Fibroblast of peridontal ligament (primary cell): ENCODE measurements at regions not wholly inside any gene's neighbourhood (a gene's known extent, or its start where the extent isn't known, plus 50 kb on each side); places are given as distances from the start of the nearest gene placed in this dataset.
"Not testable (repeated sequence)": the region's sequence is repeated elsewhere in the genome, so short reads cannot be mapped to it uniquely, and the experiment has no call there.

ENCODE experiments used
- DNase-seq: peaks from one replicate; pipeline ENCODE4 v3.0.0-alpha.2; 2010; ENCODE audit errors: extremely low read depth

- no peak for DNase-seq
These were observed 51.6 kb downstream of the RESF1 start for GRCh38 chr12:32010631-32011336.

- no peak for DNase-seq
These were observed 53.1 kb downstream of the RESF1 start for GRCh38 chr12:32012249-32012785.

GRCh38 chr12:32015036-32015435, 55.8 kb downstream of the RESF1 start:
- no peak for DNase-seq

- DNase-seq = no peak
These were observed 57.7 kb downstream of the RESF1 start for GRCh38 chr12:32016680-32017482.

- no peak for DNase-seq
These were observed 62.1 kb downstream of the RESF1 start for GRCh38 chr12:32021346-32021773.

GRCh38 chr12:32022387-32022786, 63.2 kb downstream of the RESF1 start:
- not testable (repeated sequence) for DNase-seq

GRCh38 chr12:32023861-32024260, 64.6 kb downstream of the RESF1 start:
- DNase-seq = not testable (repeated sequence)

- no peak for DNase-seq
These were observed 65.8 kb downstream of the RESF1 start for GRCh38 chr12:32024884-32025592.

GRCh38 chr12:32025906-32026305, 66.7 kb downstream of the RESF1 start:
- no peak for DNase-seq

GRCh38 chr12:32027684-32028365, 68.6 kb downstream of the RESF1 start:
- DNase-seq = no peak

GRCh38 chr12:32030151-32030550, 70.9 kb downstream of the RESF1 start:
- DNase-seq = no peak

- DNase-seq = no peak
These were observed 71.5 kb downstream of the RESF1 start for GRCh38 chr12:32030676-32031075.

GRCh38 chr12:32031109-32031508, 71.9 kb downstream of the RESF1 start:
- DNase-seq = no peak

GRCh38 chr12:32032205-32032810, 73.1 kb downstream of the RESF1 start:
- DNase-seq = peak; percentile 18

- no peak for DNase-seq
These were observed 73.2 kb upstream of the BICD1 start for GRCh38 chr12:32033406-32033805.

- no peak for DNase-seq
These were observed 72.6 kb upstream of the BICD1 start for GRCh38 chr12:32034045-32034444.

- no peak for DNase-seq
These were observed 70.0 kb upstream of the BICD1 start for GRCh38 chr12:32036477-32037263.

GRCh38 chr12:32039347-32039746, 67.3 kb upstream of the BICD1 start:
- peak; percentile 12 for DNase-seq

GRCh38 chr12:32039917-32040575, 66.6 kb upstream of the BICD1 start:
- DNase-seq = no peak
